HepG2 (cell line): ENCODE measurements at regions not wholly inside any gene's neighbourhood (a gene's known extent, or its start where the extent isn't known, plus 50 kb on each side); places are given as distances from the start of the nearest gene placed in this dataset.

ENCODE experiments used
- DZIP1 ChIP-seq: sonication (generic); formaldehyde crosslinking; IDR thresholded peaks from 2 replicates; pipeline ENCODE4 v1.5.0; 2020; ENCODE audit warnings: mild to moderate bottlenecking, missing genetic modification reagents
- FOXO1 ChIP-seq: sonication (generic); formaldehyde crosslinking; IDR thresholded peaks from 2 replicates; pipeline ENCODE4 v1.4.0; 2020; ENCODE audit warnings: missing genetic modification reagents
- GPBP1L1 ChIP-seq: sonication (generic); formaldehyde crosslinking; IDR thresholded peaks from 2 replicates; pipeline ENCODE4 v1.5.0; 2020; ENCODE audit warnings: mild to moderate bottlenecking, missing genetic modification reagents
- HNRNPLL ChIP-seq: fragments of 200-400 bp; formaldehyde crosslinking; IDR thresholded peaks from 2 replicates; pipeline ENCODE4 v1.6.1; 2017; ENCODE audit warnings: mild to moderate bottlenecking, low read depth, low read length; ENCODE audit not compliant: poor library complexity, severe bottlenecking
- IKZF4 ChIP-seq: sonication (generic); formaldehyde crosslinking; IDR thresholded peaks from 2 replicates; pipeline ENCODE4 v1.5.1; 2020; ENCODE audit warnings: borderline replicate concordance, mild to moderate bottlenecking, low read depth, missing genetic modification reagents; ENCODE audit errors: not compliant biosample characterization
- MTERF4 ChIP-seq: sonication (generic); formaldehyde crosslinking; IDR thresholded peaks from 2 replicates; pipeline ENCODE4 v1.8.0; 2023; ENCODE audit warnings: mild to moderate bottlenecking, missing genetic modification reagents
- PAWR ChIP-seq: sonication (generic); formaldehyde crosslinking; IDR thresholded peaks from 2 replicates; pipeline ENCODE4 v1.4.0; 2020; ENCODE audit warnings: missing genetic modification reagents, mild to moderate bottlenecking, borderline replicate concordance
- RBM22 ChIP-seq: fragments of 200-400 bp; formaldehyde crosslinking; optimal IDR thresholded peaks from 2 replicates; pipeline ENCODE3; 2017; ENCODE audit warnings: mild to moderate bottlenecking, low read length, moderate library complexity
- SMAD1 ChIP-seq: sonication (generic); formaldehyde crosslinking; IDR thresholded peaks from 2 replicates; pipeline ENCODE4 v1.4.0; 2020; ENCODE audit warnings: missing genetic modification reagents, low read depth, mild to moderate bottlenecking, borderline replicate concordance
- TP53 ChIP-seq: sonication (generic); formaldehyde crosslinking; conservative IDR thresholded peaks from 2 replicates; pipeline ENCODE4 v1.4.0; 2020; ENCODE audit warnings: missing genetic modification reagents
- ZNF318 ChIP-seq: sonication (generic); formaldehyde crosslinking; IDR thresholded peaks from 2 replicates; pipeline ENCODE4 v1.4.0; 2020; ENCODE audit warnings: mild to moderate bottlenecking, missing genetic modification reagents
- ZNF512B ChIP-seq: sonication (generic); formaldehyde crosslinking; IDR thresholded peaks from 2 replicates; pipeline ENCODE4 v1.5.1; 2020; ENCODE audit warnings: missing genetic modification reagents, mild to moderate bottlenecking, borderline replicate concordance

GRCh38 chr3:193030276-193030675 lies 112.6 kb upstream of the MB21D2 start (continued):
- TF ChIP-seq ZNF318 (no peak), GPBP1L1 (CRISPR knock-in tag) (no peak), MTERF4 (CRISPR knock-in tag) (no peak), ZNF512B (CRISPR knock-in tag) (no peak), IKZF4 (CRISPR knock-in tag) (no peak), SMAD1 (no peak), RBM22 (no peak), HNRNPLL (no peak), FOXO1 (CRISPR knock-in tag) (no peak), TP53 (no peak), DZIP1 (CRISPR knock-in tag) (no peak), PAWR (CRISPR knock-in tag) (no peak)
